OCI-LY1 (cell line): ENCODE measurements at regions not wholly inside any gene's neighbourhood (a gene's known extent, or its start where the extent isn't known, plus 50 kb on each side); places are given as distances from the start of the nearest gene placed in this dataset.

ENCODE experiments used
- H2AFZ ChIP-seq: fragments of 200-600 bp; sonication (generic), shearing (Covaris generic); 2 replicates; pipeline ENCODE4 v1.6.0; 2014; ENCODE audit warnings: antibody characterized with exemption, mild to moderate bottlenecking, low read length
- H3F3A ChIP-seq: fragments of 200-600 bp; sonication (generic), shearing (Covaris generic); 2 replicates; pipeline ENCODE4 v1.6.0; 2014; ENCODE audit warnings: mild to moderate bottlenecking, antibody characterized with exemption, low read length, moderate library complexity; ENCODE audit not compliant: insufficient read depth
- H3K27ac ChIP-seq: fragments of 200-600 bp; sonication (generic); 2 replicates; pipeline ENCODE4 v1.5.1; 2014; ENCODE audit warnings: low read length, mixed run types, mild to moderate bottlenecking, low read depth; ENCODE audit not compliant: poor library complexity, severe bottlenecking
- H3K27me3 ChIP-seq: fragments of 200-600 bp; sonication (generic); 2 replicates; pipeline ENCODE4 v1.6.0; 2014; ENCODE audit warnings: antibody characterized with exemption, mild to moderate bottlenecking, low read length, moderate library complexity; ENCODE audit not compliant: insufficient read depth
- H3K36me3 ChIP-seq: fragments of 200-600 bp; sonication (generic); 2 replicates; pipeline ENCODE4 v1.6.1; 2014; ENCODE audit warnings: mild to moderate bottlenecking, antibody characterized with exemption, low read length, moderate library complexity, mixed read lengths; ENCODE audit not compliant: insufficient read depth
- H3K4me1 ChIP-seq: fragments of 200-600 bp; sonication (generic); 2 replicates; pipeline ENCODE4 v1.5.1; 2014; ENCODE audit warnings: mild to moderate bottlenecking, low read length, moderate library complexity; ENCODE audit not compliant: insufficient read depth, severe bottlenecking
- H3K4me2 ChIP-seq: fragments of 200-600 bp; sonication (generic), shearing (Covaris generic); 2 replicates; pipeline ENCODE4 v1.6.1; 2014; ENCODE audit warnings: low read length
- H3K4me3 ChIP-seq: fragments of 200-600 bp; sonication (generic); 2 replicates; pipeline ENCODE4 v1.5.1; 2014; ENCODE audit warnings: low read length, low read depth, mild to moderate bottlenecking, mixed read lengths; ENCODE audit not compliant: poor library complexity, severe bottlenecking
- H3K79me2 ChIP-seq: fragments of 200-600 bp; shearing (Covaris generic); 2 replicates; pipeline ENCODE4 v1.6.1; 2016; ENCODE audit warnings: mixed run types, low read length, mixed read lengths; ENCODE audit not compliant: insufficient read depth
- H3K9ac ChIP-seq: fragments of 200-600 bp; sonication (generic), shearing (Covaris generic); 2 replicates; pipeline ENCODE4 v1.6.1; 2014; ENCODE audit warnings: mild to moderate bottlenecking, low read length, mixed read lengths
- H3K9me2 ChIP-seq: fragments of 200-600 bp; sonication (generic), shearing (Covaris generic); 2 replicates; pipeline ENCODE4 v1.6.1; 2014; ENCODE audit warnings: low read depth, mild to moderate bottlenecking, low read length, mixed read lengths
- H3K9me3 ChIP-seq: fragments of 200-600 bp; shearing (Covaris generic); 2 replicates; pipeline ENCODE4 v1.6.1; 2014; ENCODE audit warnings: low read length, mixed read lengths
- H4K20me1 ChIP-seq: fragments of 200-600 bp; sonication (generic), shearing (Covaris generic); 2 replicates; pipeline ENCODE4 v1.6.0; 2016; ENCODE audit warnings: mild to moderate bottlenecking, low read length; ENCODE audit not compliant: insufficient read depth
- EZH2 ChIP-seq: fragments of 200-600 bp; sonication (generic), shearing (Covaris generic); IDR thresholded peaks from 2 replicates; pipeline ENCODE4 v1.8.0; 2017; ENCODE audit warnings: borderline replicate concordance, mixed run types, mild to moderate bottlenecking, antibody characterized with exemption, low read length, moderate library complexity, mixed read lengths
- TF ChIP-seq, protein P1 (sequence below): fragments of 200-600 bp; sonication (generic), shearing (Covaris generic); IDR thresholded peaks from 2 replicates; pipeline ENCODE4 v1.5.1; 2017; ENCODE audit warnings: mild to moderate bottlenecking, antibody characterized with exemption, low read length, moderate library complexity, mixed read lengths

DNA sequence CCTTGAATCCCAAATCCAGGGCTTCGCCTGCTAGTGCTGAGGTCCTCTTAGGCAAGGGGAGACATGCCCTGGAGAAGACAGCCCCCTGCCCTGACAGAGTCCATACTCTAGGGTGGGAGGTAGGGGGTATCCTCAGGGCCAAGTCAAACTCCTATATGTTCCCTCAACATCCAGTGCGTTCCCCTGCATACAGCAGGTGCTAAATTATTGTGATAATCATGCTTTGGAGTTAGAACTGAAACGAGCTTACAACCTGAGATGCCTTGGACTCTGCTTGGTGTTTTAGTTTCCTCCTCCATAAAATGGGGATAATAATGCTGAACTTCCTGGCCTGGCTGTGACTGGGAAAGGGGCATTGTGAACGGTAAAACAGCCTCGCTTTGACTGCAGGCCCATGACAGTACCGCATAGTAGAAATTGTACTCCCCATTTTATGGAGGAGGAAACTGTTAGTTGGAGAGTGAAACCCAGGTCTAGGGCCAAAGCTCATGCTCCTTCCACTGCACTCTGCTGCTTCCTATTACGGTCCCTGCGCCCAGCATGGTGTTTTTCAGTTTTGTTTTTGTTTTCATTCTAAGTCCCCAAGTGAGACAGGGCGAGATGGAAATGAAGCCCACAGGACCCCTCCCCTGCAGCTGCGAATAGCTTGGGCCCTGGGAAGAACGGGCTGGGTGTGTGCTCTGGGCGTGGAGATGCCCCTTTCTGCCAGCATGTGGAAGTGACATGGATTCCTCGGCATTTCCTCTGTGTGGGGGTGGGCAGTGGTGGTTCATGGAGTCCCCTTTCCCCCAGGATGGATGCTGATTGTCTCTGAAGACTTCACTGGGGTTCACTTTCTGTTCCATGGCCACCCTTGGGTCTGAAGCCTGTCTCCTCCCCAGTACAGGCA, 162.5 kb downstream of the VEGFA start:
- Histone ChIP-seq H4K20me1 (no peaks in the 10 kb centered on the region), H3F3A (no peaks in the 10 kb centered on the region), H3K9me2 (no peaks in the 10 kb centered on the region), H3K4me1 (no peaks in the 10 kb centered on the region), H3K27me3 (no peaks in the 10 kb centered on the region), H2AFZ (no peak overlapping the region), H3K27ac (no peak overlapping the region), H3K9ac (no peak overlapping the region), H3K9me3 (no peaks in the 10 kb centered on the region), H3K4me3 (no peak overlapping the region), H3K79me2 (no peaks in the 10 kb centered on the region), H3K4me2 (no peak overlapping the region), H3K36me3 (no peaks in the 10 kb centered on the region)
- no peak for TF ChIP-seq EZH2
- TF ChIP-seq, protein P1, sequence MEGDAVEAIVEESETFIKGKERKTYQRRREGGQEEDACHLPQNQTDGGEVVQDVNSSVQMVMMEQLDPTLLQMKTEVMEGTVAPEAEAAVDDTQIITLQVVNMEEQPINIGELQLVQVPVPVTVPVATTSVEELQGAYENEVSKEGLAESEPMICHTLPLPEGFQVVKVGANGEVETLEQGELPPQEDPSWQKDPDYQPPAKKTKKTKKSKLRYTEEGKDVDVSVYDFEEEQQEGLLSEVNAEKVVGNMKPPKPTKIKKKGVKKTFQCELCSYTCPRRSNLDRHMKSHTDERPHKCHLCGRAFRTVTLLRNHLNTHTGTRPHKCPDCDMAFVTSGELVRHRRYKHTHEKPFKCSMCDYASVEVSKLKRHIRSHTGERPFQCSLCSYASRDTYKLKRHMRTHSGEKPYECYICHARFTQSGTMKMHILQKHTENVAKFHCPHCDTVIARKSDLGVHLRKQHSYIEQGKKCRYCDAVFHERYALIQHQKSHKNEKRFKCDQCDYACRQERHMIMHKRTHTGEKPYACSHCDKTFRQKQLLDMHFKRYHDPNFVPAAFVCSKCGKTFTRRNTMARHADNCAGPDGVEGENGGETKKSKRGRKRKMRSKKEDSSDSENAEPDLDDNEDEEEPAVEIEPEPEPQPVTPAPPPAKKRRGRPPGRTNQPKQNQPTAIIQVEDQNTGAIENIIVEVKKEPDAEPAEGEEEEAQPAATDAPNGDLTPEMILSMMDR = no peak

DNA sequence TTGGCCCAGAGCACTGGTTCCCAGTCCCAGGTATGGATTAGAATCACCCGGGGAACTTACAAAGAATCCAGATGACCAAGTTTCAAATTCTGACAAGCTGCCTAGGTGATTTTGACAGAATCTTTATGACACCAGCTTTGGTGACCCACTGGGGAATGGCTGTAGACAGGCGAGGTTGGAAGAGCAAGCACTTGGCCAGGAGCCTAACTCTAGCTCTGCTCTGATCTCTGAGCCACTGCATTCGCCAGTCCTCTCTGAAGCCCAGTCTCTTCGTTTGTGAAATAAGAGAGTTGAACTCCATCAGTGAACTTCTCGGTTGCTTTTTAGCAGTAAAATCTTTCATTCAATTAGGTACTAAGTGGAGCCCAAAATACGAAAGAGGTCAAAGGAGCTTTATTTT, 161.2 kb downstream of the VEGFA start:
- Histone ChIP-seq H2AFZ (no peak overlapping the region), H3K9ac (no peak overlapping the region)
- no peak for TF ChIP-seq EZH2
- TF ChIP-seq, protein P1 = no peak

DNA sequence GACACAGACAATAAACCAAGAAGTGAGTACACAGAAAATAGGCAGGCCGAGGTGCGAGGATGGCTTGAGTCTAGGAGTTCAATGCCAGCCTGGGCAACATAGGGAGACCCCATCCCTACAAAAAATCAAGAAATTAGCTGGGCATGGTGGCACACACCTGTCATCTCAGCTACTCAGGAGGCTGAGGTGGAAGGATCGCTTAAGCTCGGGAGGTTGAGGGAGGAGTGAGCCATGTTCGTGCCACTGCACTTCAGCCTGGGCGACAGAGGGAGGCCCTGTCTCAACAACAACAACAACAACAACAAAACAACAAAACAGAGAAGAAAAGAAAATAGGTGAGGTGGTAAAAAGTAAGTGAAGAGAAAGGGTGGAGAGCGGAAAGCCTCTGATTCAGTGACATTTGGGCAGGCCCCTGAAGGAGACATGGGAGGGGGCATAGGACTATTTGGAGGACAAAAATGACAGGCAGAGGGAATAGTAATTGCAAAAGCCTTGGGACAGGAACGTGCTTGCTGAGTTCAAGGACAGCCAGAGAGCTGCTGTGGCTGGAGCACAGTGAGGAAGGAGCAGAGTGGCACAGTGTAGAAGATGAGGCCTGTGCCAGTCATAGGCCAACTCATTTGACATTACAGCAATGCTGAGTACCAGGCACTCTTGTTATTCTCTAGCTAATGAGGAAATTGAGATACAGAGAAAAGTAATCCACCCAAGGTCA, 160.6 kb downstream of the VEGFA start:
- Histone ChIP-seq H3K4me2 (no peak overlapping the region), H3K36me3 (no peaks in the 10 kb centered on the region), H2AFZ (no peak overlapping the region), H4K20me1 (no peaks in the 10 kb centered on the region), H3K9me2 (no peaks in the 10 kb centered on the region), H3K79me2 (no peaks in the 10 kb centered on the region), H3K4me3 (no peak overlapping the region), H3K27ac (no peak overlapping the region), H3K9me3 (no peaks in the 10 kb centered on the region), H3K9ac (no peak overlapping the region), H3K4me1 (no peaks in the 10 kb centered on the region), H3F3A (no peaks in the 10 kb centered on the region), H3K27me3 (0 out of 2 replicates have a peak, but pooled peaks cover 6% of the 10 kb centered on the region)
- TF ChIP-seq EZH2 = no peak
- TF ChIP-seq, protein P1 = no peak

More for the DNA sequence above, 161.2 kb downstream of the VEGFA start:
- H3K79me2 ChIP-seq = no peaks in the 10 kb centered on the region
- no peaks in the 10 kb centered on the region for H3K9me2 ChIP-seq
- no peaks in the 10 kb centered on the region for H3F3A ChIP-seq
- H3K27ac ChIP-seq = no peak overlapping the region
- no peaks in the 10 kb centered on the region for H3K4me1 ChIP-seq
- H3K27me3 ChIP-seq = 0 out of 2 replicates have a peak, but pooled peaks cover 6% of the 10 kb centered on the region
- no peaks in the 10 kb centered on the region for H3K9me3 ChIP-seq
- H3K4me2 ChIP-seq = no peak overlapping the region
- H3K4me3 ChIP-seq = no peak overlapping the region
- no peaks in the 10 kb centered on the region for H3K36me3 ChIP-seq
- no peaks in the 10 kb centered on the region for H4K20me1 ChIP-seq
